ENCODE measurements at regions not wholly inside any gene's neighbourhood (a gene's known extent, or its start where the extent isn't known, plus 50 kb on each side); places are given as distances from the start of the nearest gene placed in this dataset.

DNA sequence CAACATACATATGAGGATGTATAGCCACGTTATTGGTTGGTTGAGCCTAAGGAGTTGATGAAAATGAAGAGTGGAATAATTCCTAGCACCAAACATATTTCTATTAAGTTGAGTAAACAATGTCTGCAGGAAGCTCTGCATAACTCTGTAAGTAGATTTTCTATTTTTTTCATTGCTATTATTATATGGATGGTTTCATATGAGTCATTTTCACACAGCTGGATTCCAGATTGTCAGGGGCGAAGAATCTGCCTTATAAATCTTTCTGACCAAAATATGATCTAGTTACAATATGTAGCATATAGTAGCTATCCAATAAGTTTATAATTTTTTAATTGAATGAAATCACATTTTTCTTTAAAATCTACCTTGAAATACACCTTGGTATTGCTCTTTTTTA is 468.0 kb upstream of the PKDCC start:
- TF ChIP-seq, protein P1, sequence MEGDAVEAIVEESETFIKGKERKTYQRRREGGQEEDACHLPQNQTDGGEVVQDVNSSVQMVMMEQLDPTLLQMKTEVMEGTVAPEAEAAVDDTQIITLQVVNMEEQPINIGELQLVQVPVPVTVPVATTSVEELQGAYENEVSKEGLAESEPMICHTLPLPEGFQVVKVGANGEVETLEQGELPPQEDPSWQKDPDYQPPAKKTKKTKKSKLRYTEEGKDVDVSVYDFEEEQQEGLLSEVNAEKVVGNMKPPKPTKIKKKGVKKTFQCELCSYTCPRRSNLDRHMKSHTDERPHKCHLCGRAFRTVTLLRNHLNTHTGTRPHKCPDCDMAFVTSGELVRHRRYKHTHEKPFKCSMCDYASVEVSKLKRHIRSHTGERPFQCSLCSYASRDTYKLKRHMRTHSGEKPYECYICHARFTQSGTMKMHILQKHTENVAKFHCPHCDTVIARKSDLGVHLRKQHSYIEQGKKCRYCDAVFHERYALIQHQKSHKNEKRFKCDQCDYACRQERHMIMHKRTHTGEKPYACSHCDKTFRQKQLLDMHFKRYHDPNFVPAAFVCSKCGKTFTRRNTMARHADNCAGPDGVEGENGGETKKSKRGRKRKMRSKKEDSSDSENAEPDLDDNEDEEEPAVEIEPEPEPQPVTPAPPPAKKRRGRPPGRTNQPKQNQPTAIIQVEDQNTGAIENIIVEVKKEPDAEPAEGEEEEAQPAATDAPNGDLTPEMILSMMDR (conservative IDR thresholded peaks at IDR 0.05; ENCODE audit: low read depth, low read length): no peak
- H3K4me3 ChIP-seq (ENCODE audit: low read depth, low read length): no peak overlapping the region
- DNase-seq (ENCODE audit: low read depth): peak; percentile 50

DNA sequence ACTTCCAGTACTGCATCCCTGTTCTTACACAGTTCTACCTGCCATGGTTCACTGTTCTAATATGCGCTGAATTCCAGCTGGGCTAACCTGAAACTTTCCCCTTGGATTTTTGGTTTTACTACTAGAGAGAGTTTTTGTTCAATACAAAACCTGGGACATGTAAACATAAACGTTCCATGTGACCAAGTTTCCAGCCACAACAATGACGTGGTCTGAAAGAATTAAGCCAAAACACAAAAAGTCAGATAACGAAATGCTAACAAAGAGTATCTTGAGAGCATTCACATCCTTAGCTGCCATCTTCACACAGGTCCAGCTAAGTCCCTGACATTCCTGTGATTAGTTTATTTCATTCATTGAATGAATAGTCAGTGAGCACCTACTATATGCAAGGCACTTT is 467.0 kb upstream of the PKDCC start:
- TF ChIP-seq, protein P1 (conservative IDR thresholded peaks at IDR 0.05; ENCODE audit: low read depth, low read length): no peak
- no peak for DNase-seq (ENCODE audit: low read depth)
- no peak overlapping the region for H3K4me3 ChIP-seq (ENCODE audit: low read depth, low read length)

DNA sequence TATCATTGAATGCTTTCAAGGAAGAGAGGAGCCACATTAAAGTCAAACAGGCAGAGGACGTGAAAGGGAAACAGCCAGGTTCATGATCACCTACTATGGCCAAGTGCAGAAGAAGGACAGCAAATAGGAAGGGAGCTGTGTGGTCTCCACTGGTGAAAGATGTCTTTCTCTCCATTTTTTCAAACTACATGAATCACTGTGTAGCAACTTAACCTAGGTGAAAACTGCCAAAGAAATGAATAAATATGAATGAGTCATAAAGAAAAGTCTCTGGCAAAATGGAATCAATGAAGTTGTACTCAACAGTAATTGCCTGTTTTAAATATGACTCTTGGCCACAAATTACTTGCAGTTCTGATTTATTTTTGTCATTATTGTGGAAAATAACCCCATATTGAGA is 452.6 kb upstream of the PKDCC start:
- TF ChIP-seq, protein P1 (conservative IDR thresholded peaks at IDR 0.05; ENCODE audit: low read depth, low read length): no peak
- DNase-seq (ENCODE audit: low read depth): peak; percentile 12
- no peak overlapping the region for H3K4me3 ChIP-seq (ENCODE audit: low read depth, low read length)

DNA sequence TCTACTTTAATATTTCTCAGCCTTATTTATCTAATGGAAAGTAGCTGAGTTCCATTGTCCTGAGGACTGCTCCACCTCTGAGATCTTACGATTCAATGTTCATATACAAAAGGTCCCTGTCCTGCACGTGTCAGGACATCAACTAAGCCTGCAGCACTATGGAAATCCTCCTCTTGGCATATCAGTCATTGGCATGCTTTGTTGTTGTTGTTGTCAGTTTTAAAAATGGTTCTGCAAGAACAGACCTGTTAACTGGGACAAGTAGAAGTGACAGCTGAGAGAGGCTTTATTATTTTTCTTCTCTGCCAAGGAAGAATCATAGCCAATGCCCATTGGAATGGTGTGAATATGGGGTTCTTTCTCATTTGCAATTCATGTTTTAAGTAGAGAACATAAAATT is 450.1 kb upstream of the PKDCC start:
- no peak for DNase-seq (ENCODE audit: low read depth)
- no peak overlapping the region for H3K4me3 ChIP-seq (ENCODE audit: low read depth, low read length)
- TF ChIP-seq, protein P1 (conservative IDR thresholded peaks at IDR 0.05; ENCODE audit: low read depth, low read length): no peak

DNA sequence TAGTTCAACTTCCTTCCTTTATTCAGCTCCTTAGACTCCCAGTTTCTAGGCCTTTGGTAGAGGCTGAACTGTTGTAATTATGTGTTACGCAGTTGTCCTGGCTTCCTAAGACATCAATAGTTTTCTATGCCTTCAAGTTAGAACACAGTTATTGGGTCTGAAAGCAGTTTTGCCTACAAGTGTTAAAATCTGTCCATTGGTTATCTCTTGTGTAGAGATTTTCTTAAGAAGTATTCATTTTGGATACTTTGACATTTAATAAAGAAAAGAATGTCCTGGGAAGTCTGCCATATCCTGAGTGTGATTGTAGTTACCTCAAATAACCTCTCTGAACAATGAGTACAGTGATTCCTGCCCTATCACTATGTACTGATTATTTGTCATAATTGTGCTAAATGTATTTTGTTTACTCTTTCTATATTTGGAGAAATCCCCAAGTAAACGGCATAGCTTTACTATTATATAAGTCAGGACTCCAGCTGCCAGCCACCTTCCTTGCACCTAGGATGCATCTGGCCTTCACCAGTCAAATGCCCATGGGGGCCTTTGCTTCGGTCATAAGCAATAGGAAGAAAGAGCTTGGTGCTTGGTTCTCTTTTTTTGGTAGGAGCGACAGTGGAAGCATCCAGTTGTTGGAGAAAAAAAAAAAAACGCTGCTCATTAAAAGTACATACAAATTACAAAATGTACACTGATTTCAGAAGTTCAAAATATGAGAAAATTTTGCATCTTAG is 449.5 kb upstream of the PKDCC start:
- peak; percentile 35 for DNase-seq (ENCODE audit: low read depth)
- TF ChIP-seq, protein P1 (conservative IDR thresholded peaks at IDR 0.05; ENCODE audit: low read depth, low read length): no peak
- H3K4me3 ChIP-seq (ENCODE audit: low read depth, low read length): no peak overlapping the region

DNA sequence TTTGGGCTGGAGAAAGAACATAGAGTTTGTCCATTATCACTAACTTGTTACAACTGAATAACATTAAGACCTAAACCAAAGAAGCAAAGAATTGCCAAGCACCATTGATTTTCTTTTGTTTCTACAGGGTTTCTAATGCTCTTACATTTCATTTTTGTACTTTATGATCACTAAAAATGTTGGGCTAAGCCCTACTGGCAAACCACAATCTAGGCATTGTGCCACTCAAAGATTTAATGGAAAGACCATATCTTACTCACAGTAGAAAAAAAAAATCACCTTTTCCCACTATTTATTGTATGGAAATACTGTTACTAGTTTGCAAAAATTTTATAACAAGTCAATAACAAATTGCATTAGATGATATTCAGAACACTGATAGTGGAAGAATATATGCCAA is 447.4 kb upstream of the PKDCC start:
- TF ChIP-seq, protein P1 (conservative IDR thresholded peaks at IDR 0.05; ENCODE audit: low read depth, low read length): no peak
- no peak for DNase-seq (ENCODE audit: low read depth)
- H3K4me3 ChIP-seq (ENCODE audit: low read depth, low read length): no peak overlapping the region

DNA sequence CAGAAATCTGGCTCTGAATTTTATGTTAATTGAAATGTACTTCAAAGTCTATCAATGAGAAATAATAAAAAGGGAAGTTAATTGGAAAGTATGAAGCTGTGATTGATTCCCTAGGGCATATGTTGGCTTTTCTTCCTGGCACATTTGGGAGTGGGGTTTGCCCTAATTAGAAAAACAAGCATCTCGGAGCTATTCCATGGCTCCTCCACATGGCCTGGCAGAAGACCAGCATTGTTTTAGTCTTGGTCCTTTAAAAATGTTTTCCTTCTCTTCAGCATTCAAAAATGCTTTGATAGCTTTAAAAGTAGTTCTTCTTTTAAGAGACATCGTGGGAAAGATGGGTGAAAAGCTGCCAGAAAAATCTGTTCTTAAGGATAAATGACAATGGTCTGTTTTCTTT is 445.5 kb upstream of the PKDCC start:
- no peak for DNase-seq (ENCODE audit: low read depth)
- TF ChIP-seq, protein P1 (conservative IDR thresholded peaks at IDR 0.05; ENCODE audit: low read depth, low read length): no peak
- no peak overlapping the region for H3K4me3 ChIP-seq (ENCODE audit: low read depth, low read length)
